ENCODE measurements at regions not wholly inside any gene's neighbourhood (a gene's known extent, or its start where the extent isn't known, plus 50 kb on each side); places are given as distances from the start of the nearest gene placed in this dataset.

DNA sequence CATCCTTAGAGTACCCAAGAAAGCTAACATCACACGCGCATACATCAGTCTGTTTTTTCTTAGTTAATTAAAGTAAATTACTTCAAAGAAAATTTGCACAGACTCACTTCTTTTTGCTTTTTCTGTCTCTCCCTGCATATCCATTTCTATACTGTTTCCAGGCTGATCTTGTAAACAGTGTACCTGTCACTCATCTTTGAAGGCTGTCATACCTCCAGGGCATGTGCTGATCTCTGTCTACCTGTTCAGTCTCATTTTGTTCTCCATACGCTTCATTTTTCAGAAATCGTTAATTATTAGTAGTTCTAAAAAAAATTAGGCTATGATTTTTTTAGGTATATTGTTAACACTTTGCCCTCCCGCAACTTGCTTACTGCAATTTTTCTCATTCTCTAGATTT, 313.9 kb upstream of the ROBO2 start:
- no peak overlapping the region for H2BK5ac ChIP-seq (ENCODE audit: low read length)
- H3K9me3 ChIP-seq (replicated peaks in 1 of 2; ENCODE audit: control insufficient read depth in 2 of 2, insufficient read depth in 1 of 2, low read depth in 1 of 2, low read length in 2 of 2) = no peaks in the 10 kb centered on the region
- H2AK5ac ChIP-seq (ENCODE audit: low read depth, low read length) = no peak overlapping the region
- no peak overlapping the region for H4K8ac ChIP-seq (ENCODE audit: low read depth, low read length)
- no peak overlapping the region for H3K9ac ChIP-seq (ENCODE audit: low read depth, low read length, poor library complexity)
- WGBS, 2 donors (ENCODE audit: extremely low coverage in 2 of 2, insufficient read length in 2 of 2, insufficient replicate concordance in 1 of 2) = no CpG with 5 or more reads among the region's 5 CpGs
- H3K18ac ChIP-seq (ENCODE audit: low read length) = no peak overlapping the region
- H4K91ac ChIP-seq (ENCODE audit: low read depth, low read length, poor library complexity) = no peak overlapping the region
- H2BK120ac ChIP-seq (ENCODE audit: low read depth, low read length) = no peak overlapping the region
- no peak overlapping the region for H3K4ac ChIP-seq (ENCODE audit: low read length)
- H2BK15ac ChIP-seq (ENCODE audit: low read length) = no peak overlapping the region
- no peak overlapping the region for H3K4me2 ChIP-seq (ENCODE audit: insufficient read depth, low read length, poor library complexity, severe bottlenecking)
- H3K14ac ChIP-seq (ENCODE audit: low read length) = no peak overlapping the region
- no peak overlapping the region for H3K23ac ChIP-seq (ENCODE audit: low read depth, low read length, poor library complexity)
- no peak overlapping the region for H3K4me3 ChIP-seq (ENCODE audit: low read length in 2 of 2)
- no peaks in the 10 kb centered on the region for H3K4me1 ChIP-seq (ENCODE audit: control insufficient read depth in 2 of 2, insufficient read depth in 1 of 2, low read depth in 1 of 2, low read length in 2 of 2)
- no peaks in the 10 kb centered on the region for H3K79me1 ChIP-seq (ENCODE audit: low read depth, low read length)
- no peak overlapping the region for H2BK12ac ChIP-seq (ENCODE audit: low read length)
- H3K36me3 ChIP-seq (replicated peaks in 1 of 2; ENCODE audit: control insufficient read depth in 2 of 2, insufficient read depth in 2 of 2, low read length in 2 of 2) = no peaks in the 10 kb centered on the region
- DNase-seq (ENCODE audit: low spot score) = no peak
- no peak overlapping the region for H3K27ac ChIP-seq (replicated peaks; ENCODE audit: low read length)
- no peaks in the 10 kb centered on the region for H3K27me3 ChIP-seq (ENCODE audit: control insufficient read depth in 3 of 3, insufficient read depth in 3 of 3, low read depth in 1 of 3, low read length in 3 of 3)
- H2AFZ ChIP-seq (ENCODE audit: low read length) = no peak overlapping the region

DNA sequence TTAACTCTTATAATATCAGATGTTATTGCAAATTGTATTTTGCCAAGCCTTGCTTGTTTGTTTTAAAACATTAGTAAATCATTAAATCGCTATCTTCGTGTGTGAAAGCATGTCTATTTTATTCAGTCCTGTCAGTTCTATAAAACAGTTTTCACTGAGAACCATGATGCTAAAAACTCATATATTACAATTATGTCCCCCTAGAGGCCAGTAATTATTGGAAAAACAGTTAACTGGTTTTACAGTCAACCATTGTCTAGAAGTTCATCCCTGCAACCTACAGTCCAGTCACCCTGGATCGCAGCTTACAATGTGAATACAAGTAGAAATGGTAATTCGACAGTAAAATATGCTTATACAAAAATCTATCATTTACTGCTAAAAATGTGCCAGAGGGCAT, 311.5 kb upstream of the ROBO2 start:
- no peaks in the 10 kb centered on the region for H3K9me3 ChIP-seq (replicated peaks in 1 of 2; ENCODE audit: control insufficient read depth in 2 of 2, insufficient read depth in 1 of 2, low read depth in 1 of 2, low read length in 2 of 2)
- no peaks in the 10 kb centered on the region for H3K27me3 ChIP-seq (ENCODE audit: control insufficient read depth in 3 of 3, insufficient read depth in 3 of 3, low read depth in 1 of 3, low read length in 3 of 3)
- no peaks in the 10 kb centered on the region for H3K36me3 ChIP-seq (replicated peaks in 1 of 2; ENCODE audit: control insufficient read depth in 2 of 2, insufficient read depth in 2 of 2, low read length in 2 of 2)
- H3K4ac ChIP-seq (ENCODE audit: low read length) = no peak overlapping the region
- no peak overlapping the region for H2BK12ac ChIP-seq (ENCODE audit: low read length)
- no peak overlapping the region for H2BK5ac ChIP-seq (ENCODE audit: low read length)
- no peak overlapping the region for H3K9ac ChIP-seq (ENCODE audit: low read depth, low read length, poor library complexity)
- H3K4me1 ChIP-seq (ENCODE audit: control insufficient read depth in 2 of 2, insufficient read depth in 1 of 2, low read depth in 1 of 2, low read length in 2 of 2) = no peaks in the 10 kb centered on the region
- H3K18ac ChIP-seq (ENCODE audit: low read length) = no peak overlapping the region
- H2AFZ ChIP-seq (ENCODE audit: low read length) = no peak overlapping the region
- DNase-seq (ENCODE audit: low spot score) = no peak
- H2BK15ac ChIP-seq (ENCODE audit: low read length) = no peak overlapping the region
- no peak overlapping the region for H3K4me2 ChIP-seq (ENCODE audit: insufficient read depth, low read length, poor library complexity, severe bottlenecking)
- H2AK5ac ChIP-seq (ENCODE audit: low read depth, low read length) = no peak overlapping the region
- no peak overlapping the region for H3K4me3 ChIP-seq (ENCODE audit: low read length in 2 of 2)
- no peaks in the 10 kb centered on the region for H3K79me1 ChIP-seq (ENCODE audit: low read depth, low read length)
- H3K14ac ChIP-seq (ENCODE audit: low read length) = no peak overlapping the region
- no CpG with 5 or more reads among the region's 4 CpGs for WGBS, 2 donors (ENCODE audit: extremely low coverage in 2 of 2, insufficient read length in 2 of 2, insufficient replicate concordance in 1 of 2)
- no peak overlapping the region for H4K8ac ChIP-seq (ENCODE audit: low read depth, low read length)
- no peak overlapping the region for H2BK120ac ChIP-seq (ENCODE audit: low read depth, low read length)
- no peak overlapping the region for H3K27ac ChIP-seq (replicated peaks; ENCODE audit: low read length)
- no peak overlapping the region for H3K23ac ChIP-seq (ENCODE audit: low read depth, low read length, poor library complexity)
- no peak overlapping the region for H4K91ac ChIP-seq (ENCODE audit: low read depth, low read length, poor library complexity)

DNA sequence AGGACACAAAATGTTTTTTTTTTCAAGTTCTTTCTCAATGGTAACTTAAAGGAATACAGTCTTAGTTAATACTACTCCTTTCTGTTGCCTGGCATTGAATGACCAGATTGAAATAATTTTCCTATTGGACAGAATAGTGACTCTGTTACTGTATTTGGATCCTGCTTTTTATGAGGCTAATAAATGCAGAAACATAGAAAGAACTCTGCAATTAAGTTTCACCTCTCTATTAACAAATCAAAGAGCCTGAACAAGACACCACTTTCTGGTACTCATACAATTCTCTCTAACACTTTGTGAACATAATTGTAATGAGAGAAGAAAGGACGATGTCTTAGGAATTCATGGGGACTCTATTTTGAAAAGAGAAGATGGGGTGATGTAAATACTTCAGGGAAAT, 308.4 kb upstream of the ROBO2 start:
- H2BK120ac ChIP-seq (ENCODE audit: low read depth, low read length) = no peak overlapping the region
- H3K36me3 ChIP-seq (replicated peaks in 1 of 2; ENCODE audit: control insufficient read depth in 2 of 2, insufficient read depth in 2 of 2, low read length in 2 of 2) = no peaks in the 10 kb centered on the region
- no CpG with 5 or more reads among the region's 1 CpG for WGBS, 2 donors (ENCODE audit: extremely low coverage in 2 of 2, insufficient read length in 2 of 2, insufficient replicate concordance in 1 of 2)
- H3K4me1 ChIP-seq (ENCODE audit: control insufficient read depth in 2 of 2, insufficient read depth in 1 of 2, low read depth in 1 of 2, low read length in 2 of 2) = no peaks in the 10 kb centered on the region
- no peaks in the 10 kb centered on the region for H3K27me3 ChIP-seq (ENCODE audit: control insufficient read depth in 3 of 3, insufficient read depth in 3 of 3, low read depth in 1 of 3, low read length in 3 of 3)
- no peak overlapping the region for H3K9ac ChIP-seq (ENCODE audit: low read depth, low read length, poor library complexity)
- H3K27ac ChIP-seq (replicated peaks; ENCODE audit: low read length) = no peak overlapping the region
- no peaks in the 10 kb centered on the region for H3K79me1 ChIP-seq (ENCODE audit: low read depth, low read length)
- no peak overlapping the region for H3K14ac ChIP-seq (ENCODE audit: low read length)
- no peak overlapping the region for H2BK12ac ChIP-seq (ENCODE audit: low read length)
- no peak overlapping the region for H3K4me3 ChIP-seq (ENCODE audit: low read length in 2 of 2)
- no peak overlapping the region for H3K4me2 ChIP-seq (ENCODE audit: insufficient read depth, low read length, poor library complexity, severe bottlenecking)
- H3K23ac ChIP-seq (ENCODE audit: low read depth, low read length, poor library complexity) = no peak overlapping the region
- no peak overlapping the region for H4K8ac ChIP-seq (ENCODE audit: low read depth, low read length)
- no peaks in the 10 kb centered on the region for H3K9me3 ChIP-seq (replicated peaks in 1 of 2; ENCODE audit: control insufficient read depth in 2 of 2, insufficient read depth in 1 of 2, low read depth in 1 of 2, low read length in 2 of 2)
- no peak overlapping the region for H3K4ac ChIP-seq (ENCODE audit: low read length)
- DNase-seq (ENCODE audit: low spot score) = no peak
- no peak overlapping the region for H2BK5ac ChIP-seq (ENCODE audit: low read length)
- H2AFZ ChIP-seq (ENCODE audit: low read length) = no peak overlapping the region
- H2AK5ac ChIP-seq (ENCODE audit: low read depth, low read length) = no peak overlapping the region
- H2BK15ac ChIP-seq (ENCODE audit: low read length) = no peak overlapping the region
- H4K91ac ChIP-seq (ENCODE audit: low read depth, low read length, poor library complexity) = no peak overlapping the region
- H3K18ac ChIP-seq (ENCODE audit: low read length) = no peak overlapping the region

DNA sequence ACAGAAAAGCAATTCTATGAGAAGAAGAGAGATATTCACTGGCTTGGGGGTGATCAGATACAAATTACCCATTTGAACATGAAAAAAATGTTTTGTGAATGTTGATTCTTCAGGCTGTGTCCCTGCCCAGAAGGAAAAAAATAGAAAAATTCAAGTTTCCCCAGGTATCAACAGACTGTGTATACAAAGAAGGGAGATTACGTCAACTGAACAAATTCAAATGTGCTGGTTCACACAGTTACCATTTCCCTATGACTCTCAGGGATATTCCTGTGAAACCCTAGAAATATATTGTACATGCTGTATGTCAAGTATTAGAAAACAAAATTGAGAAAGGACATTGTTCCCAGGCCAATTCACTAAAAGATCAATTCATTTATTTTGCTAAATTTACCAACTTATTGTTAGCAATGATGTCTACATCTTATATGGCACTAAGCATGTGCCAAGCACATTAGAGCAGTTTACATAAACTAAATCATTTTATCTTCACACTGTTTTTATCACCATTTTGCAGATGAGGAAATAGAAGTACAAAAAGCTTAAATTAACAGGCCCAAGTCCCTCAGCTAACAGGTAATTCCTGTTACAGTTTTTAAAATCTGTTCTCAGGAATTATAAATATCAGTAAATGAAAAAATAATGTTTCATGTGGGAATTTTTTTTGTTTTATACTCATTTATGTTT, 306.7 kb upstream of the ROBO2 start:
- Histone ChIP-seq H3K4ac (ENCODE audit: low read length) (no peak overlapping the region), H3K18ac (ENCODE audit: low read length) (no peak overlapping the region), H2BK15ac (ENCODE audit: low read length) (no peak overlapping the region), H3K27ac (replicated peaks; ENCODE audit: low read length) (no peak overlapping the region), H3K4me1 (ENCODE audit: control insufficient read depth in 2 of 2, insufficient read depth in 1 of 2, low read depth in 1 of 2, low read length in 2 of 2) (no peaks in the 10 kb centered on the region), H3K23ac (ENCODE audit: low read depth, low read length, poor library complexity) (no peak overlapping the region), H3K9me3 (replicated peaks in 1 of 2; ENCODE audit: control insufficient read depth in 2 of 2, insufficient read depth in 1 of 2, low read depth in 1 of 2, low read length in 2 of 2) (no peaks in the 10 kb centered on the region), H3K36me3 (replicated peaks in 1 of 2; ENCODE audit: control insufficient read depth in 2 of 2, insufficient read depth in 2 of 2, low read length in 2 of 2) (no peaks in the 10 kb centered on the region), H2BK12ac (ENCODE audit: low read length) (no peak overlapping the region), H2BK120ac (ENCODE audit: low read depth, low read length) (no peak overlapping the region), H3K27me3 (ENCODE audit: control insufficient read depth in 3 of 3, insufficient read depth in 3 of 3, low read depth in 1 of 3, low read length in 3 of 3) (no peaks in the 10 kb centered on the region), H3K79me1 (ENCODE audit: low read depth, low read length) (no peaks in the 10 kb centered on the region), H4K91ac (ENCODE audit: low read depth, low read length, poor library complexity) (no peak overlapping the region), H2BK5ac (ENCODE audit: low read length) (no peak overlapping the region), H3K4me3 (ENCODE audit: low read length in 2 of 2) (no peak overlapping the region), H2AFZ (ENCODE audit: low read length) (no peak overlapping the region), H3K4me2 (ENCODE audit: insufficient read depth, low read length, poor library complexity, severe bottlenecking) (no peak overlapping the region), H3K9ac (ENCODE audit: low read depth, low read length, poor library complexity) (no peak overlapping the region), H3K14ac (ENCODE audit: low read length) (no peak overlapping the region), H2AK5ac (ENCODE audit: low read depth, low read length) (no peak overlapping the region), H4K8ac (ENCODE audit: low read depth, low read length) (no peak overlapping the region)
- no CpG with 5 or more reads among the region's 1 CpG for WGBS, 2 donors (ENCODE audit: extremely low coverage in 2 of 2, insufficient read length in 2 of 2, insufficient replicate concordance in 1 of 2)
- no peak for DNase-seq (ENCODE audit: low spot score)

All from neuronal stem cell (in vitro differentiated cells).